A673 (cell line): ENCODE measurements at regions not wholly inside any gene's neighbourhood (a gene's known extent, or its start where the extent isn't known, plus 50 kb on each side); places are given as distances from the start of the nearest gene placed in this dataset.

Source experiments
- EZH2 ChIP-seq: fragments of 200-600 bp; sonication (generic); IDR thresholded peaks from 2 replicates; pipeline ENCODE4 v1.6.1; 2017; ENCODE audit warnings: borderline replicate concordance, low read depth, mild to moderate bottlenecking, mixed read lengths, antibody characterized with exemption, low read length; ENCODE audit not compliant: poor library complexity, severe bottlenecking
- TF ChIP-seq, protein P1 (sequence below): fragments of 300-800, 200-600 bp; sonication (generic); conservative IDR thresholded peaks from 2 replicates; pipeline ENCODE4 v1.5.1; 2017; ENCODE audit warnings: low read depth, mild to moderate bottlenecking, antibody characterized with exemption, low read length, moderate library complexity, mixed read lengths

GRCh38 chr14:18656627-18657026 lies 55.7 kb downstream of the OR11H12 start:
- TF ChIP-seq, protein P1, sequence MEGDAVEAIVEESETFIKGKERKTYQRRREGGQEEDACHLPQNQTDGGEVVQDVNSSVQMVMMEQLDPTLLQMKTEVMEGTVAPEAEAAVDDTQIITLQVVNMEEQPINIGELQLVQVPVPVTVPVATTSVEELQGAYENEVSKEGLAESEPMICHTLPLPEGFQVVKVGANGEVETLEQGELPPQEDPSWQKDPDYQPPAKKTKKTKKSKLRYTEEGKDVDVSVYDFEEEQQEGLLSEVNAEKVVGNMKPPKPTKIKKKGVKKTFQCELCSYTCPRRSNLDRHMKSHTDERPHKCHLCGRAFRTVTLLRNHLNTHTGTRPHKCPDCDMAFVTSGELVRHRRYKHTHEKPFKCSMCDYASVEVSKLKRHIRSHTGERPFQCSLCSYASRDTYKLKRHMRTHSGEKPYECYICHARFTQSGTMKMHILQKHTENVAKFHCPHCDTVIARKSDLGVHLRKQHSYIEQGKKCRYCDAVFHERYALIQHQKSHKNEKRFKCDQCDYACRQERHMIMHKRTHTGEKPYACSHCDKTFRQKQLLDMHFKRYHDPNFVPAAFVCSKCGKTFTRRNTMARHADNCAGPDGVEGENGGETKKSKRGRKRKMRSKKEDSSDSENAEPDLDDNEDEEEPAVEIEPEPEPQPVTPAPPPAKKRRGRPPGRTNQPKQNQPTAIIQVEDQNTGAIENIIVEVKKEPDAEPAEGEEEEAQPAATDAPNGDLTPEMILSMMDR: no peak
- TF ChIP-seq EZH2: no peak
